Mammary epithelial cell (primary cell): ENCODE measurements at regions not wholly inside any gene's neighbourhood (a gene's known extent, or its start where the extent isn't known, plus 50 kb on each side); places are given as distances from the start of the nearest gene placed in this dataset.
"Not testable (repeated sequence)": the region's sequence is repeated elsewhere in the genome, so short reads cannot be mapped to it uniquely, and the experiment has no call there.

Source experiments
- CTCF ChIP-seq, 2 donors: IDR thresholded peaks in 1 of 2; conservative IDR thresholded peaks in 1 of 2; 2 replicates each; pipeline ENCODE4 v1.5.1; 2011 to 2012; ENCODE audit warnings: inconsistent platforms in 2 of 2, low read length in 2 of 2, mild to moderate bottlenecking in 2 of 2, control low read depth in 1 of 2, low read depth in 1 of 2; ENCODE audit not compliant: insufficient read depth in 1 of 2; ENCODE audit errors: extremely low read depth in 1 of 2
- EZH2 ChIP-seq: IDR thresholded peaks from 2 replicates; pipeline ENCODE4 v1.6.1; 2012; ENCODE audit warnings: low read length, inconsistent platforms, borderline replicate concordance

GRCh38 chr6:112974931-112975330 is 627.8 kb downstream of the RFPL4B start:
- not testable (repeated sequence) for TF ChIP-seq CTCF (conservative IDR thresholded peaks at IDR 0.05 in 1 of 2, IDR thresholded peaks at IDR 0.05 in 1 of 2; ENCODE audit: extremely low read depth in 1 of 2, insufficient read depth in 1 of 2, low read depth in 1 of 2, low read length in 2 of 2); EZH2
